ENCODE measurements at regions not wholly inside any gene's neighbourhood (a gene's known extent, or its start where the extent isn't known, plus 50 kb on each side); places are given as distances from the start of the nearest gene placed in this dataset.

GRCh38 chr5:62077823-62078550, 228.0 kb upstream of the KIF2A start:
- TF ChIP-seq POLR2A (IDR thresholded peaks at IDR 0.05) (no peak), CTCF (IDR thresholded peaks at IDR 0.05) (no peak)
